CD4-positive, alpha-beta T cell (primary cell): ENCODE measurements at regions not wholly inside any gene's neighbourhood (a gene's known extent, or its start where the extent isn't known, plus 50 kb on each side); places are given as distances from the start of the nearest gene placed in this dataset.

Source experiments
- ATAC-seq: fragments of 200-7000 bp; cut with Tn5 transposase; one replicate; pipeline ENCODE4 v1.10.0; 2022; ENCODE audit warnings: mild to moderate bottlenecking; ENCODE audit not compliant: poor library complexity
- CTCF ChIA-PET: fragments of 350-600 bp; sonication (Branson Sonifier 250); formaldehyde crosslinking; loops from one replicate; lab custom pipeline; 2021; ENCODE audit warnings: antibody characterized with exemption, inconsistent platforms; lab: Charles Lee
- POLR2A ChIA-PET: fragments of 350-600 bp; sonication (Branson Sonifier 250); formaldehyde crosslinking; loops from one replicate; lab custom pipeline; 2021; ENCODE audit warnings: antibody characterized with exemption, inconsistent platforms; lab: Charles Lee
- DNase-seq, 14 experiments: peaks; one replicate each; pipeline ENCODE4 v3.0.0-alpha.2; 2013 to 2020; ENCODE audit warnings: mixed read lengths in 2 of 14
- H3K27ac ChIP-seq, 2 donors: one replicate each; pipeline versions ENCODE4 v1.5.1 to v1.7.0; 2013; ENCODE audit warnings: low read length in 2 of 2, low read depth in 1 of 2, mild to moderate bottlenecking in 1 of 2
- H3K27me3 ChIP-seq, 2 experiments: 1 replicate in 1 of 2; 2 replicates in 1 of 2; pipeline versions ENCODE4 v1.6.1 to v1.7.0; 2013; ENCODE audit warnings: low read length in 2 of 2, control low read depth in 1 of 2, mild to moderate bottlenecking in 1 of 2, moderate library complexity in 1 of 2; ENCODE audit not compliant: insufficient read depth in 2 of 2, control insufficient read depth in 1 of 2
- H3K36me3 ChIP-seq: one replicate; pipeline ENCODE4 v1.6.1; 2013; ENCODE audit warnings: low read length, control low read depth; ENCODE audit not compliant: insufficient read depth
- H3K4me1 ChIP-seq: one replicate; pipeline ENCODE4 v1.6.1; 2013; ENCODE audit warnings: low read length, control low read depth; ENCODE audit not compliant: insufficient read depth
- H3K4me3 ChIP-seq: one replicate; pipeline ENCODE4 v1.5.1; 2013; ENCODE audit warnings: mild to moderate bottlenecking, low read length, moderate library complexity
- H3K9me3 ChIP-seq, 2 experiments: 1 replicate in 1 of 2; 2 replicates in 1 of 2; pipeline versions ENCODE4 v1.6.1 to v1.7.0; 2013; ENCODE audit warnings: low read length in 2 of 2, mild to moderate bottlenecking in 2 of 2, control low read depth in 1 of 2, moderate library complexity in 1 of 2; ENCODE audit not compliant: control insufficient read depth in 1 of 2, insufficient read depth in 1 of 2
- H3K27ac Mint-ChIP-seq: one replicate; pipeline ENCODE4 v1.8.0; 2020; ENCODE audit warnings: mixed read lengths
- H3K27me3 Mint-ChIP-seq: one replicate; pipeline ENCODE4 v1.8.0; 2021; ENCODE audit warnings: mixed read lengths
- H3K36me3 Mint-ChIP-seq: one replicate; pipeline ENCODE4 v1.8.0; 2021; ENCODE audit warnings: low read depth, mixed read lengths
- H3K4me1 Mint-ChIP-seq: one replicate; pipeline ENCODE4 v1.8.0; 2021; ENCODE audit warnings: low read depth, mixed read lengths
- H3K4me3 Mint-ChIP-seq: one replicate; pipeline ENCODE4 v1.8.0; 2020; ENCODE audit warnings: mild to moderate bottlenecking, mixed read lengths
- H3K9me3 Mint-ChIP-seq: one replicate; pipeline ENCODE4 v1.8.0; 2020; ENCODE audit warnings: mixed read lengths
- CTCF ChIP-seq: fragments of 200-600 bp; IDR thresholded peaks from one replicate; pipeline ENCODE4 v1.8.0; 2022; ENCODE audit warnings: antibody characterized with exemption, mild to moderate bottlenecking
- intact Hi-C, 2 experiments: fragments of 100-400 bp; cut with DNase I in 1 of 2; cut with micrococcal nuclease in 1 of 2; formaldehyde crosslinking; loops; one replicate each; pipeline versions ENCODE4 v1.15.1 to v1.9.0; 2023 to 2025; cut with DNase I, micrococcal nuclease

DNA sequence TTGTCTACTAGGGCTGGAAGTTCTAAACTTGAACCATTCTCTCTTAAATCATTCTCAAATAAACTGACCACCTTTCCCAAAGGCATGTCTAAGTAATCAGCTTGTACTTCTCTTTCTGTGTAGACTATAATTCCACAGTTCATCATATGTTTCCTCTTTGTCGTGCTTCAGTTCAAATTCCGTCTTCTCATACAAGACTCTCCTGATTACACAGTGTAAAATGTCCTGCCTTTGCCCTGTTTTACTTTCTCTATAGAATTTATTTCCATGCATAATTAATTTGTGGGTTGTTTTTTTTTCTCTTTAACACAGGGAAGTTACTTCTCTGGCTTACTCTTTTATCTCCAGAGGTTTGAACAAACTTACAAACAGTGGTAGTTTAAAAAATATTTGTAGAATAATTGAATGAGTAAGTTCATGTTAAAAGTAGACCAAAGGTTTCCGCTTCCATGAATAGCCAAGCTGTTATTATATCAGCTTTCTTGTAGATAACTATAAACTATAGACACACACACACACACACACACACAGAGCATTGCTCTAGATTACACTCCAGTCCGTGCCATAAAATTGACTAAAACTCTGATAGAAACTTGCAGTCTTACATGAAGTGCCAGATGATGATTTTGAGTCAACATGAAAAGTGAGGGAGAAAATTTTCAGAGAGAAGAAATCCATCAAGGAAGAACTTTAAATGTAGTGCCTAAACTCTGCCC, 119.0 kb downstream of the SUCNR1 start:
- CTCF ChIA-PET = no interaction called here
- no peaks in the 10 kb centered on the region for H3K9me3 Mint-ChIP-seq
- no peak overlapping the region for H3K27ac Mint-ChIP-seq
- POLR2A ChIA-PET = no interaction called here
- Histone ChIP-seq H3K27me3 (no peaks in the 10 kb centered on the region), H3K4me3 (no peak overlapping the region), H3K36me3 (no peaks in the 10 kb centered on the region), H3K27ac (no peak overlapping the region), H3K9me3 (no peaks in the 10 kb centered on the region), H3K4me1 (no peaks in the 10 kb centered on the region)
- intact Hi-C loops = no loop called here
- no peak for DNase-seq
- H3K36me3 Mint-ChIP-seq = no peaks in the 10 kb centered on the region
- ATAC-seq = no peak
- H3K27me3 Mint-ChIP-seq = no peaks in the 10 kb centered on the region
- no peak overlapping the region for H3K4me3 Mint-ChIP-seq
- no peaks in the 10 kb centered on the region for H3K4me1 Mint-ChIP-seq
- TF ChIP-seq CTCF = no peak

- no peaks in the 10 kb centered on the region for H3K36me3 Mint-ChIP-seq
- POLR2A ChIA-PET = no interaction called here
Measured at GRCh38 chr3:151995091-151995490, 121.6 kb downstream of the SUCNR1 start.

DNA sequence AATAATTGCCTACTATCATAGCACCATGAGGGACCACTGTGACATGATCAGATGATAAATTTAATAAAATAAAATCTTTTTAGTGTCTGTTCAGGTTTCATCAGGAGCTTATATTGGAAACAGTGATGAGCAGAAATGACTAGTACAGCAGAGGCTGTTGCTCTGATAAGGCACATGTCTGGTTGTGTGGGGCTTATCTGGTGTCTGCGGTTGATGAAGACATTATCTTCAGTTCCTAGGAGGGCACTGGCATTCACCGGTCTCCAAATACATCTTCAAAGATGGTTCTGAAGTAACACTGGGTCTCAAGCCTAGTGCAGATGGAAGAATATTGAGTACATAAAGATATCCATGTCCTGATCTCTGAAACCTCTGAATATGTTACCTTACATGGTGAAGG, 125.3 kb downstream of the SUCNR1 start:
- Mint-ChIP-seq H3K4me1 (no peaks in the 10 kb centered on the region), H3K36me3 (no peaks in the 10 kb centered on the region), H3K27ac (no peak overlapping the region), H3K27me3 (no peaks in the 10 kb centered on the region), H3K4me3 (no peak overlapping the region), H3K9me3 (no peaks in the 10 kb centered on the region)
- CTCF ChIA-PET = no interaction called here
- Histone ChIP-seq H3K4me1 (no peaks in the 10 kb centered on the region), H3K4me3 (no peak overlapping the region), H3K27ac (no peak overlapping the region), H3K9me3 (no peaks in the 10 kb centered on the region), H3K36me3 (no peaks in the 10 kb centered on the region), H3K27me3 (no peaks in the 10 kb centered on the region)
- intact Hi-C loops = no loop called here
- TF ChIP-seq CTCF = no peak
- ATAC-seq (no peak), DNase-seq (no peak)
- POLR2A ChIA-PET = no interaction called here

More at GRCh38 chr3:151995091-151995490, 121.6 kb downstream of the SUCNR1 start:
- no peak overlapping the region for H3K4me3 Mint-ChIP-seq
- Histone ChIP-seq H3K9me3 (no peaks in the 10 kb centered on the region), H3K36me3 (no peaks in the 10 kb centered on the region), H3K27me3 (no peaks in the 10 kb centered on the region), H3K4me1 (no peaks in the 10 kb centered on the region), H3K4me3 (no peak overlapping the region), H3K27ac (no peak overlapping the region)
- no peaks in the 10 kb centered on the region for H3K9me3 Mint-ChIP-seq
- no peaks in the 10 kb centered on the region for H3K4me1 Mint-ChIP-seq
- intact Hi-C loops = no loop called here
- no peak overlapping the region for H3K27ac Mint-ChIP-seq
- ATAC-seq (no peak), DNase-seq (no peak)
- CTCF ChIA-PET = no interaction called here
- no peak for TF ChIP-seq CTCF
- H3K27me3 Mint-ChIP-seq = no peaks in the 10 kb centered on the region
